ENCODE measurements at regions not wholly inside any gene's neighbourhood (a gene's known extent, or its start where the extent isn't known, plus 50 kb on each side); places are given as distances from the start of the nearest gene placed in this dataset.
A peak's percentile ranks its signal among the peaks of the same experiment; 100 is the strongest.

- peak overlapping the region; percentile 67 for H2AFZ ChIP-seq (ENCODE audit: low read length)
- no peaks in the 10 kb centered on the region for H4K20me1 ChIP-seq (ENCODE audit: insufficient read depth, low read depth, low read length)
- H3K4me3 ChIP-seq (ENCODE audit: low read length): no peak overlapping the region
- H3K4me2 ChIP-seq (ENCODE audit: low read depth, low read length, poor library complexity, severe bottlenecking): no peak overlapping the region
- no peaks in the 10 kb centered on the region for H3K9me2 ChIP-seq (replicated peaks; ENCODE audit: insufficient read depth, low read length)
- no peak overlapping the region for H3K9ac ChIP-seq (ENCODE audit: low read length)
- H3K79me2 ChIP-seq (ENCODE audit: low read length): no peaks in the 10 kb centered on the region
- peak; percentile 49 for DNase-seq
- H3K27ac ChIP-seq (ENCODE audit: low read length): peak overlapping the region; percentile 51
- H3K4me1 ChIP-seq (ENCODE audit: low read length): peaks cover 46% of the 10 kb centered on the region
- no peaks in the 10 kb centered on the region for H3K27me3 ChIP-seq (ENCODE audit: low read length)
- H3K36me3 ChIP-seq (ENCODE audit: insufficient read depth, low read length): no peaks in the 10 kb centered on the region
- peaks cover 5% of the 10 kb centered on the region for H3K9me3 ChIP-seq (ENCODE audit: low read length)
These were observed 122.1 kb upstream of the GUCY1A1 start for GRCh38 chr4:155544547-155544946.

GRCh38 chr4:155543126-155543765 is 123.4 kb upstream of the GUCY1A1 start:
- no peaks in the 10 kb centered on the region for H3K9me2 ChIP-seq (replicated peaks; ENCODE audit: insufficient read depth, low read length)
- H3K79me2 ChIP-seq (ENCODE audit: low read length): no peaks in the 10 kb centered on the region
- no peak overlapping the region for H3K4me2 ChIP-seq (ENCODE audit: low read depth, low read length, poor library complexity, severe bottlenecking)
- H3K4me1 ChIP-seq (ENCODE audit: low read length): peaks cover 44% of the 10 kb centered on the region
- H3K9me3 ChIP-seq (ENCODE audit: low read length): no peaks in the 10 kb centered on the region; the same call in 1 of the 2 replicates
- H2AFZ ChIP-seq (ENCODE audit: low read length): peak overlapping the region; percentile 90
- H3K36me3 ChIP-seq (ENCODE audit: insufficient read depth, low read length): no peaks in the 10 kb centered on the region
- H3K4me3 ChIP-seq (ENCODE audit: low read length): no peak overlapping the region
- no peaks in the 10 kb centered on the region for H3K27me3 ChIP-seq (ENCODE audit: low read length)
- peak; percentile 62 for DNase-seq
- no peaks in the 10 kb centered on the region for H4K20me1 ChIP-seq (ENCODE audit: insufficient read depth, low read depth, low read length)
- peak overlapping the region; percentile 69 for H3K27ac ChIP-seq (ENCODE audit: low read length)
- H3K9ac ChIP-seq (ENCODE audit: low read length): no peak overlapping the region

- no peak overlapping the region for H3K9ac ChIP-seq (ENCODE audit: low read length)
- H2AFZ ChIP-seq (ENCODE audit: low read length): peak overlapping the region; percentile 85
- no peak overlapping the region for H3K4me2 ChIP-seq (ENCODE audit: low read depth, low read length, poor library complexity, severe bottlenecking)
- H3K79me2 ChIP-seq (ENCODE audit: low read length): no peaks in the 10 kb centered on the region
- H3K27ac ChIP-seq (ENCODE audit: low read length): peak overlapping the region; percentile 47
- no peak overlapping the region for H3K4me3 ChIP-seq (ENCODE audit: low read length)
- no peaks in the 10 kb centered on the region for H3K9me2 ChIP-seq (replicated peaks; ENCODE audit: insufficient read depth, low read length)
- no peaks in the 10 kb centered on the region for H3K27me3 ChIP-seq (ENCODE audit: low read length)
- H3K4me1 ChIP-seq (ENCODE audit: low read length): peaks cover 41% of the 10 kb centered on the region
- peak; percentile 62 for DNase-seq
- no peaks in the 10 kb centered on the region for H4K20me1 ChIP-seq (ENCODE audit: insufficient read depth, low read depth, low read length)
- H3K9me3 ChIP-seq (ENCODE audit: low read length): no peaks in the 10 kb centered on the region
- H3K36me3 ChIP-seq (ENCODE audit: insufficient read depth, low read length): no peaks in the 10 kb centered on the region
These were observed 124.2 kb upstream of the GUCY1A1 start for GRCh38 chr4:155542415-155542814.

- no peaks in the 10 kb centered on the region for H3K9me3 ChIP-seq (ENCODE audit: low read length)
- no peaks in the 10 kb centered on the region for H3K9me2 ChIP-seq (replicated peaks; ENCODE audit: insufficient read depth, low read length)
- H3K36me3 ChIP-seq (ENCODE audit: insufficient read depth, low read length): no peaks in the 10 kb centered on the region
- no peaks in the 10 kb centered on the region for H3K79me2 ChIP-seq (ENCODE audit: low read length)
- H3K4me3 ChIP-seq (ENCODE audit: low read length): 0 out of 2 replicates have a peak overlapping the region, but pooled peaks have one; percentile 4
- H3K27ac ChIP-seq (ENCODE audit: low read length): peak overlapping the region; percentile 47
- peak overlapping the region; percentile 85 for H2AFZ ChIP-seq (ENCODE audit: low read length)
- no peaks in the 10 kb centered on the region for H4K20me1 ChIP-seq (ENCODE audit: insufficient read depth, low read depth, low read length)
- no peak overlapping the region for H3K4me2 ChIP-seq (ENCODE audit: low read depth, low read length, poor library complexity, severe bottlenecking)
- peak; percentile 62 for DNase-seq
- no peaks in the 10 kb centered on the region for H3K27me3 ChIP-seq (ENCODE audit: low read length)
- peaks cover 44% of the 10 kb centered on the region for H3K4me1 ChIP-seq (ENCODE audit: low read length)
- no peak overlapping the region for H3K9ac ChIP-seq (ENCODE audit: low read length)
These were observed 124.9 kb upstream of the GUCY1A1 start for GRCh38 chr4:155541716-155542115.

- no peak overlapping the region for H3K4me3 ChIP-seq (ENCODE audit: low read length)
- H3K4me1 ChIP-seq (ENCODE audit: low read length): peaks cover 48% of the 10 kb centered on the region
- H3K27ac ChIP-seq (ENCODE audit: low read length): no peak overlapping the region
These were observed 126.0 kb upstream of the GUCY1A1 start for GRCh38 chr4:155540698-155541097.

GRCh38 chr4:155539746-155540145 is 126.9 kb upstream of the GUCY1A1 start:
- Histone ChIP-seq H3K27ac (ENCODE audit: low read length) (no peak overlapping the region), H3K27me3 (ENCODE audit: low read length) (no peaks in the 10 kb centered on the region), H3K79me2 (ENCODE audit: low read length) (no peaks in the 10 kb centered on the region), H2AFZ (ENCODE audit: low read length) (peak overlapping the region; percentile 96), H3K9me3 (ENCODE audit: low read length) (no peaks in the 10 kb centered on the region), H3K4me1 (ENCODE audit: low read length) (peaks cover 47% of the 10 kb centered on the region), H3K9ac (ENCODE audit: low read length) (no peak overlapping the region), H3K9me2 (replicated peaks; ENCODE audit: insufficient read depth, low read length) (no peaks in the 10 kb centered on the region), H4K20me1 (ENCODE audit: insufficient read depth, low read depth, low read length) (no peaks in the 10 kb centered on the region), H3K4me3 (ENCODE audit: low read length) (no peak overlapping the region), H3K36me3 (ENCODE audit: insufficient read depth, low read length) (no peaks in the 10 kb centered on the region), H3K4me2 (ENCODE audit: low read depth, low read length, poor library complexity, severe bottlenecking) (no peak overlapping the region)
- no peak for DNase-seq

More at GRCh38 chr4:155540698-155541097, 126.0 kb upstream of the GUCY1A1 start:
- Histone ChIP-seq H2AFZ (ENCODE audit: low read length) (peak overlapping the region; percentile 96; the same call in 1 of the 2 replicates), H3K4me2 (ENCODE audit: low read depth, low read length, poor library complexity, severe bottlenecking) (no peak overlapping the region), H3K27me3 (ENCODE audit: low read length) (no peaks in the 10 kb centered on the region), H3K9ac (ENCODE audit: low read length) (no peak overlapping the region), H3K36me3 (ENCODE audit: insufficient read depth, low read length) (no peaks in the 10 kb centered on the region), H3K9me3 (ENCODE audit: low read length) (no peaks in the 10 kb centered on the region), H4K20me1 (ENCODE audit: insufficient read depth, low read depth, low read length) (no peaks in the 10 kb centered on the region), H3K79me2 (ENCODE audit: low read length) (no peaks in the 10 kb centered on the region), H3K9me2 (replicated peaks; ENCODE audit: insufficient read depth, low read length) (no peaks in the 10 kb centered on the region)
- DNase-seq: no peak

GRCh38 chr4:155535802-155536454 is 130.7 kb upstream of the GUCY1A1 start:
- Histone ChIP-seq H3K79me2 (ENCODE audit: low read length) (no peaks in the 10 kb centered on the region), H4K20me1 (ENCODE audit: insufficient read depth, low read depth, low read length) (no peaks in the 10 kb centered on the region), H3K9ac (ENCODE audit: low read length) (peak overlapping the region; percentile 27), H3K4me1 (ENCODE audit: low read length) (peaks cover 51% of the 10 kb centered on the region), H3K27me3 (ENCODE audit: low read length) (no peaks in the 10 kb centered on the region), H3K4me2 (ENCODE audit: low read depth, low read length, poor library complexity, severe bottlenecking) (peak overlapping the region; percentile 13), H3K36me3 (ENCODE audit: insufficient read depth, low read length) (no peaks in the 10 kb centered on the region), H3K9me3 (ENCODE audit: low read length) (no peaks in the 10 kb centered on the region), H3K9me2 (replicated peaks; ENCODE audit: insufficient read depth, low read length) (no peaks in the 10 kb centered on the region), H2AFZ (ENCODE audit: low read length) (peak overlapping the region; percentile 82), H3K27ac (ENCODE audit: low read length) (peak overlapping the region; percentile 71), H3K4me3 (ENCODE audit: low read length) (no peak overlapping the region)
- peak; percentile 64 for DNase-seq

- no peaks in the 10 kb centered on the region for H3K9me2 ChIP-seq (replicated peaks; ENCODE audit: insufficient read depth, low read length)
- no peak overlapping the region for H3K4me3 ChIP-seq (ENCODE audit: low read length)
- H3K9me3 ChIP-seq (ENCODE audit: low read length): no peaks in the 10 kb centered on the region
- H3K4me1 ChIP-seq (ENCODE audit: low read length): peaks cover 77% of the 10 kb centered on the region
- no peak for DNase-seq
- no peak overlapping the region for H3K4me2 ChIP-seq (ENCODE audit: low read depth, low read length, poor library complexity, severe bottlenecking)
- H3K36me3 ChIP-seq (ENCODE audit: insufficient read depth, low read length): no peaks in the 10 kb centered on the region
- no peaks in the 10 kb centered on the region for H3K79me2 ChIP-seq (ENCODE audit: low read length)
- peak overlapping the region; percentile 71; the same call in 1 of the 2 replicates for H3K27ac ChIP-seq (ENCODE audit: low read length)
- no peaks in the 10 kb centered on the region for H3K27me3 ChIP-seq (ENCODE audit: low read length)
- H2AFZ ChIP-seq (ENCODE audit: low read length): peak overlapping the region; percentile 19
- H4K20me1 ChIP-seq (ENCODE audit: insufficient read depth, low read depth, low read length): no peaks in the 10 kb centered on the region
- no peak overlapping the region for H3K9ac ChIP-seq (ENCODE audit: low read length)
These were observed 134.1 kb upstream of the GUCY1A1 start for GRCh38 chr4:155532373-155533085.
